GM12878 (cell line): ENCODE measurements at regions not wholly inside any gene's neighbourhood (a gene's known extent, or its start where the extent isn't known, plus 50 kb on each side); places are given as distances from the start of the nearest gene placed in this dataset.

ENCODE experiments used
- ATAC-seq: fragments of 200-7000 bp; cut with Tn5 transposase; 3 replicates; pipeline ENCODE4 v1.9.1; 2020; ENCODE audit warnings: mild to moderate bottlenecking, moderate library complexity
- BruUV-seq: library from RNA; stranded (reverse); fragments of 400-500 nt; replicated peaks from 2 replicates; lab custom pipeline; 2021; lab: Mats Ljungman, UMichigan
- CTCF ChIA-PET: fragments of 300-600 bp; sonication (Branson Sonifier 250); formaldehyde crosslinking; extraction: SDS; loops from one replicate; lab custom pipeline; 2021; ENCODE audit warnings: inconsistent platforms; lab: Yijun Ruan, JAX
- POLR2A ChIA-PET: fragments of 350-600 bp; formaldehyde crosslinking; extraction: SDS; loops from one replicate; lab custom pipeline; 2021; ENCODE audit warnings: inconsistent platforms; lab: Charles Lee
- RAD21 ChIA-PET: fragments of 300-600 bp; sonication (Branson Sonifier 250); formaldehyde crosslinking; loops from one replicate; lab custom pipeline; 2023; ENCODE audit warnings: antibody characterized with exemption; ENCODE audit not compliant: unreplicated experiment; lab: Charles Lee
- SMC1A ChIA-PET: fragments of 300-600 bp; sonication (Branson Sonifier 250); formaldehyde crosslinking; loops from one replicate; lab custom pipeline; 2023; ENCODE audit not compliant: unreplicated experiment, uncharacterized antibody; lab: Charles Lee
- DNase-seq: peaks from one replicate; pipeline ENCODE4 v3.0.0-alpha.2; 2011; ENCODE audit warnings: low read depth, low spot score
- FAIRE-seq: peaks from 3 replicates; lab custom pipeline; 2011; peaks lifted over from hg19 to GRCh38; lab: Jason Lieb, UNC
- H2AFZ ChIP-seq: 2 replicates; pipeline ENCODE4 v1.6.0; 2011; ENCODE audit warnings: low read depth, low read length, control low read depth; ENCODE audit not compliant: control insufficient read depth
- H3K27ac ChIP-seq: 2 replicates; pipeline ENCODE4 v1.5.1; 2011; ENCODE audit warnings: control low read depth; ENCODE audit not compliant: control insufficient read depth, insufficient read depth
- H3K27me3 ChIP-seq, 2 experiments: replicated peaks in 1 of 2; 2 replicates each; pipeline versions ENCODE4 v1.6.0 to v1.6.1; 2011; ENCODE audit warnings: low read length in 1 of 2; ENCODE audit not compliant: control insufficient read depth in 2 of 2, insufficient read depth in 2 of 2
- H3K36me3 ChIP-seq, 2 experiments: 2 replicates each; pipeline ENCODE4 v1.5.1; 2011; ENCODE audit warnings: low read length in 1 of 2; ENCODE audit not compliant: control insufficient read depth in 2 of 2, insufficient read depth in 2 of 2
- H3K4me1 ChIP-seq: 2 replicates; pipeline ENCODE4 v1.6.1; 2011; ENCODE audit warnings: mild to moderate bottlenecking, low read length, moderate library complexity, mixed read lengths; ENCODE audit not compliant: control insufficient read depth, insufficient read depth
- H3K4me2 ChIP-seq: 2 replicates; pipeline ENCODE4 v1.6.0; 2011; ENCODE audit warnings: control low read depth; ENCODE audit not compliant: control insufficient read depth, insufficient read depth
- H3K4me3 ChIP-seq: fragments of 200-600 bp; sonication (generic); 2 replicates; pipeline ENCODE4 v1.5.1; 2016
- H3K79me2 ChIP-seq: 2 replicates; pipeline ENCODE4 v1.6.0; 2011; ENCODE audit warnings: low read length; ENCODE audit not compliant: control insufficient read depth, insufficient read depth
- H3K9ac ChIP-seq: 2 replicates; pipeline ENCODE4 v1.8.0; 2011; ENCODE audit warnings: low read length, control low read depth, mixed read lengths; ENCODE audit not compliant: control insufficient read depth, insufficient read depth
- H3K9me3 ChIP-seq: replicated peaks from 3 replicates; pipeline ENCODE4 v1.5.1; 2011; ENCODE audit warnings: mild to moderate bottlenecking, low read length; ENCODE audit not compliant: control insufficient read depth, insufficient read depth
- H4K20me1 ChIP-seq: 2 replicates; pipeline ENCODE4 v1.6.0; 2011; ENCODE audit not compliant: control insufficient read depth, insufficient read depth
- CBFB ChIP-seq: IDR thresholded peaks from 2 replicates; pipeline ENCODE4 v1.6.1; 2016; ENCODE audit warnings: antibody characterized with exemption, low read depth
- CREM ChIP-seq: IDR thresholded peaks from 2 replicates; pipeline ENCODE4 v1.6.1; 2014; ENCODE audit warnings: antibody characterized with exemption, low read depth
- ESRRA ChIP-seq: IDR thresholded peaks from 2 replicates; pipeline ENCODE4 v1.6.1; 2012; ENCODE audit warnings: mild to moderate bottlenecking, low read length, improper control_type of control experiment
- ETV6 ChIP-seq, 2 experiments: fragments of 450-650 bp in 1 of 2; IDR thresholded peaks in 1 of 2; conservative IDR thresholded peaks in 1 of 2; 2 replicates each; pipeline ENCODE4 v1.6.1; 2014; ENCODE audit warnings: antibody characterized with exemption in 1 of 2, borderline replicate concordance in 1 of 2, low read depth in 1 of 2, mild to moderate bottlenecking in 1 of 2, moderate library complexity in 1 of 2
- FOXM1 ChIP-seq: IDR thresholded peaks from 2 replicates; pipeline ENCODE4 v1.6.1; 2012; ENCODE audit warnings: low read depth, mild to moderate bottlenecking, inconsistent platforms, low read length, moderate library complexity
- JUND ChIP-seq: IDR thresholded peaks from 2 replicates; pipeline ENCODE4 v1.6.1; 2012; ENCODE audit warnings: low read depth, mild to moderate bottlenecking, low read length, improper control_type of control experiment, moderate library complexity
- NFIC ChIP-seq: IDR thresholded peaks from 2 replicates; pipeline ENCODE4 v1.6.1; 2012; ENCODE audit warnings: low read depth, mild to moderate bottlenecking, inconsistent platforms, low read length, moderate library complexity
- RB1 ChIP-seq: fragments of 450-650 bp; formaldehyde crosslinking; IDR thresholded peaks from 2 replicates; pipeline ENCODE4 v1.6.1; 2017; ENCODE audit warnings: mild to moderate bottlenecking, borderline replicate concordance
- RCOR1 ChIP-seq: conservative IDR thresholded peaks from 2 replicates; pipeline ENCODE4 v1.6.1; 2012; ENCODE audit warnings: low read depth, low read length, improper control_type of control experiment
- SPI1 ChIP-seq: IDR thresholded peaks from 2 replicates; pipeline ENCODE4 v1.6.1; 2011; ENCODE audit warnings: low read depth, mild to moderate bottlenecking, low read length, moderate library complexity, borderline replicate concordance; ENCODE audit not compliant: insufficient read depth
- WGBS: methylation state at CpG from one replicate; pipeline ENCODE4 v1.1.6; 2016; ENCODE audit warnings: low lambda C conversion rate; ENCODE audit not compliant: insufficient replicate concordance, insufficient coverage; ENCODE audit errors: missing lambda C conversion rate; 5-methylcytosine and 5-hydroxymethylcytosine counted together
- in situ Hi-C: fragments of 300-500 bp; cut with MboI; formaldehyde crosslinking; loops from 9 replicates; pipeline ENCODE4 v1.14.3; 2018; ENCODE audit warnings: mixed read lengths
- intact Hi-C: fragments of 100-400 bp; cut with micrococcal nuclease; formaldehyde crosslinking; loops from one replicate; pipeline ENCODE4 v1.14.2; 2022; ENCODE audit not compliant: unreplicated experiment
- TF ChIP-seq, protein P1 (sequence below): IDR thresholded peaks from 2 replicates; pipeline ENCODE4 v1.6.1; 2012; ENCODE audit warnings: low read depth, low read length, improper control_type of control experiment

GRCh38 chr2:7428454-7429204, 511.4 kb downstream of the RNF144A start:
- RAD21 ChIA-PET, result interaction anchor here (0.6 to 3.6 kb wide), 45 partner anchors 8 to 1332 kb away, joined by 3 to 29 read pairs (median 4); partner anchors contain the start of gene ID2
- intact Hi-C loops (loop anchor here (2.0 to 5.0 kb wide), 5 partner anchors 294 to 1334 kb away; no protein-coding TSS in a partner anchor), in situ Hi-C loops (no loop called here)
- Histone ChIP-seq H3K27me3 (peaks cover 0 to 19% of the 10 kb centered on the region in 2 experiments; a peak in 3 of 4 replicates), H3K9me3 (no peaks in the 10 kb centered on the region; the same call in 2 of the 3 replicates), H4K20me1 (no peaks in the 10 kb centered on the region; the same call in 1 of the 2 replicates), H3K4me2 (no peak overlapping the region), H3K4me3 (no peak overlapping the region), H3K4me1 (peaks cover 7% of the 10 kb centered on the region; the same call in 1 of the 2 replicates), H2AFZ (no peak overlapping the region), H3K79me2 (no peaks in the 10 kb centered on the region), H3K36me3 (no peaks in the 10 kb centered on the region), H3K9ac (no peak overlapping the region), H3K27ac (no peak overlapping the region)
- BruUV-seq, result no TSS peak
- SMC1A ChIA-PET, result interaction anchor here (0.6 to 4.7 kb wide), 76 partner anchors 9 to 1259 kb away, joined by 3 to 59 read pairs (median 5); partner anchors contain the start of gene ID2
- 52% methylated on average over 15 of the region's 15 CpGs for WGBS
- ATAC-seq, result no peak
- no peak for DNase-seq
- no peak for TF ChIP-seq JUND
- TF ChIP-seq SPI1, result peak; percentile 39; the same call in 1 of the 2 replicates
- CTCF ChIA-PET, result interaction anchor here (0.6 to 3.3 kb wide), 46 partner anchors 9 to 1335 kb away, joined by 3 to 53 read pairs (median 4); partner anchors contain the start of gene ID2
- no peak for FAIRE-seq
- POLR2A ChIA-PET, result interaction anchor here (0.6 to 1.2 kb wide), 4 partner anchors 219 to 1258 kb away, joined by 3 to 4 read pairs (median 3); no protein-coding TSS in a partner anchor

DNA sequence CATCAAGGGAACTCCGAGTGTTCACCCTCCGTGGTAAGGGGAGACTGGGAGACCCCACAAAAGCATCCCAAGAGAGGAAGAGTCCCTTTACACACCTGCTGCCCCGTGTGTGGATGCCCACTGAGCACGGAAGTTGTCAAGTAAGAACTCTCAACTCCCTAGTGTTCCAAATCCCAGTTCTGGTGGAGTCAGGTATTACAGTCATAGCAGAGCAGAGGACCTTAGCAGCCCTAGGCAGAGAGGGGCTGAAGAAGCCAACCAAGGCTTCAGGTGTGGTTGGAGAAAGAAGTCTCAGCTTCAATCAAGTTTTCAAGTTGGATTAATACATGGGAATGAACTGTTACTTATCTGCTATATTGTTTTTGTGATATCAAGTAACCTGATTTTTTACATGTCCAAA, 512.5 kb downstream of the RNF144A start:
- SMC1A ChIA-PET, result interaction anchor here (0.9 to 4.7 kb wide), 17 partner anchors 10 to 1255 kb away, joined by 3 to 59 read pairs (median 6); no protein-coding TSS in a partner anchor
- H4K20me1 ChIP-seq, result no peaks in the 10 kb centered on the region; the same call in 1 of the 2 replicates
- BruUV-seq, result no TSS peak
- no peak overlapping the region for H2AFZ ChIP-seq
- in situ Hi-C loops, result no loop called here
- CTCF ChIA-PET, result interaction anchor here (0.5 to 3.3 kb wide), 8 partner anchors 13 to 1258 kb away, joined by 3 to 53 read pairs (median 6); no protein-coding TSS in a partner anchor
- intact Hi-C loops, result loop anchor here (2.0 to 10.0 kb wide), 8 partner anchors 293 to 1333 kb away; no protein-coding TSS in a partner anchor
- H3K36me3 ChIP-seq, result no peaks in the 10 kb centered on the region
- H3K4me3 ChIP-seq, result no peak overlapping the region
- FAIRE-seq (no peak), ATAC-seq (no peak), DNase-seq (no peak)
- H3K4me1 ChIP-seq, result peaks cover 7% of the 10 kb centered on the region; the same call in 1 of the 2 replicates
- RAD21 ChIA-PET, result interaction anchor here (0.7 to 3.6 kb wide), 9 partner anchors 44 to 1252 kb away, joined by 3 to 25 read pairs (median 7); partner anchors contain the start of gene ID2
- peaks cover 0 to 15% of the 10 kb centered on the region in 2 experiments; a peak in 3 of 4 replicates for H3K27me3 ChIP-seq
- H3K4me2 ChIP-seq, result no peak overlapping the region
- H3K9me3 ChIP-seq, result peaks cover 3% of the 10 kb centered on the region; the same call in 1 of the 3 replicates
- H3K79me2 ChIP-seq, result no peaks in the 10 kb centered on the region
- 0% methylated on average over 4 of the region's 4 CpGs for WGBS
- no peak overlapping the region for H3K9ac ChIP-seq
- no peak overlapping the region for H3K27ac ChIP-seq
- POLR2A ChIA-PET, result no interaction called here
- TF ChIP-seq CREM (no peak), NFIC (no peak), RCOR1 (no peak), FOXM1 (no peak), ESRRA (no peak), SPI1 (no peak), RB1 (no peak), CBFB (no peak), ETV6 (conservative IDR thresholded peaks at IDR 0.05 in 1 of 2, IDR thresholded peaks at IDR 0.05 in 1 of 2; ENCODE audit: borderline replicate concordance in 1 of 2, low read depth in 1 of 2) (no peak)
- TF ChIP-seq, protein P1, sequence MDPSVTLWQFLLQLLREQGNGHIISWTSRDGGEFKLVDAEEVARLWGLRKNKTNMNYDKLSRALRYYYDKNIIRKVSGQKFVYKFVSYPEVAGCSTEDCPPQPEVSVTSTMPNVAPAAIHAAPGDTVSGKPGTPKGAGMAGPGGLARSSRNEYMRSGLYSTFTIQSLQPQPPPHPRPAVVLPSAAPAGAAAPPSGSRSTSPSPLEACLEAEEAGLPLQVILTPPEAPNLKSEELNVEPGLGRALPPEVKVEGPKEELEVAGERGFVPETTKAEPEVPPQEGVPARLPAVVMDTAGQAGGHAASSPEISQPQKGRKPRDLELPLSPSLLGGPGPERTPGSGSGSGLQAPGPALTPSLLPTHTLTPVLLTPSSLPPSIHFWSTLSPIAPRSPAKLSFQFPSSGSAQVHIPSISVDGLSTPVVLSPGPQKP, result no peak
